ENCODE measurements at regions not wholly inside any gene's neighbourhood (a gene's known extent, or its start where the extent isn't known, plus 50 kb on each side); places are given as distances from the start of the nearest gene placed in this dataset.

DNA sequence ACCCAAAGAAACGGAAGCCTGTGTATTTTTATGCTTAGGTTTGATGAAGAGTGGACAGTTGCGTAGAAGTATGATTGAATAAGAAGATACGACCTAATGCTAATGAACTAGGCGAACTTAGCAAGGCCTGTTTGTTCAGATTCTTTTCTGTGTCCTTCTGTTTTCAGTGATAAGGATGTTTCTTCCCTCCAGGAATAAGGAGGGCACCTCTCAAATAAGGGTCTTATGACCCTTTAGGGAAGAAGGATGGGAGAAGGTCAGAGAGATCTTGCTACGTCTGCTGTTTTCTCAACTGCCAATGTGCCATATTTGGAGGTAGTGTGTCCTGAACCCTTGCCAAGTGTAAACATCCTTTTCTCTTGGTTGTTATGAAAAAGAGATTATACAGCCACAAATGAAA lies 524.8 kb downstream of the UTRN start:
- no peak overlapping the region for H3K4me3 ChIP-seq (ENCODE audit: low read depth, low read length)
- DNase-seq (ENCODE audit: low read depth) = no peak
- TF ChIP-seq CTCF (IDR thresholded peaks at IDR 0.05; ENCODE audit: insufficient read depth, low read depth, low read length) = no peak

DNA sequence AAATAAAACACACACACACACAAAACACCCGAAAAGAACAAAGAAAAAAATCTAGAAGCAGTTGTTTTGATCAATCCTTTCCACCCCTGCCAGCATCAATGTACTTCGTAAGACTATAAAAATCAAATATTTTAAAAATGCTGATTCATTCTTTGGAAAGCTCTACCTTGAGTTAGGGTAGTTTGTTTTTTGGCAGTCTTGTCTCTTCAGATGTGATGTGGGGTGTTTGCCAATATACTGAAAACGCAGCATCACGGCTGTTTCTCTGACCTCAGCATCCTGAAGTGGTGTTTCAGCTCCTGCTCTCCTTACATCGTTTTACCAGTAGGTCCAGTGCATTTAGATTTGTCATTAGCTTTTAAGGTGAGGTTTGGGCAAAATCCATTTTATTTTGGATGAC lies 526.0 kb downstream of the UTRN start:
- DNase-seq (ENCODE audit: low read depth) = no peak
- no peak overlapping the region for H3K4me3 ChIP-seq (ENCODE audit: low read depth, low read length)
- TF ChIP-seq CTCF (IDR thresholded peaks at IDR 0.05; ENCODE audit: insufficient read depth, low read depth, low read length) = no peak

DNA sequence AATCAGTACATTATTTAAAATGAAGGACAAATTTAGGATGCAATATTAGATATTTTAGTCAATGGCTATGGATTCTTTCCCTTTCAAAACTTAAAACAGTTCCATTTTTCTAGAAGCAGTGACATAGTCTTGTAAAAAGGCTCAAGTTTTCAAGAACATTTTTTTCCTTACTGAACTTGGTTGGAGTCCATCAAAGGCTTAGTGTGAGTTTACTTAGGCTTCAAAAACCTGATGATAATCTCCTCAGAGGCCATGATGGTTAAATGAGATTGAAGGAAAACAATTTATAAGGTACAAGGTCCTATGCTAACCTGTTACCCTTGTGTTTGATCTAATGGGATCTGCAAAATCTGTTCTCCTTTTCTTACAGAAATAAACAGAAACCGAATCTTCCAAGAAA lies 531.8 kb downstream of the UTRN start:
- DNase-seq (ENCODE audit: low read depth) = no peak
- no peak overlapping the region for H3K4me3 ChIP-seq (ENCODE audit: low read depth, low read length)
- no peak for TF ChIP-seq CTCF (IDR thresholded peaks at IDR 0.05; ENCODE audit: insufficient read depth, low read depth, low read length)

DNA sequence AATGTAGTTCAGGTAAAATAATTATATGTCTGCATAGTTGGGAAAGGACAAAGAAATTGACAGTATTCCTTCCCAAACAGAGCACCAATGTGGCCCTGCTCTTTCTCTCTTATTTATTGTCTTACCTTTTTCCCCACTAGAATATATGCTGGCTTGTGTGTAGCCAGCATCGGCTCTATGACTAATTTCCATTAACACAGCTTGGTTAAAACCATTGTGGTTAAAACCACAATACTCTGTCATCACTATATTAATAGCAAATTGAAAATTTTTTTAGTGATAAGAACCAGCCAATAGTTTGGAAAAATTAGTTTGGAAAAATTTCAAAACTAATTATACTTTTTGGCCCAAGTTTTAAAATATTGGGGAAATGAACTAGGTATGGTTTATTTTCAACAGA lies 535.1 kb downstream of the UTRN start:
- TF ChIP-seq CTCF (IDR thresholded peaks at IDR 0.05; ENCODE audit: insufficient read depth, low read depth, low read length) = no peak
- no peak for DNase-seq (ENCODE audit: low read depth)
- no peak overlapping the region for H3K4me3 ChIP-seq (ENCODE audit: low read depth, low read length)

GRCh38 chr6:144823131-144823530 lies 538.0 kb downstream of the UTRN start:
- TF ChIP-seq CTCF (IDR thresholded peaks at IDR 0.05; ENCODE audit: insufficient read depth, low read depth, low read length) = no peak
- DNase-seq (ENCODE audit: low read depth) = no peak
- no peak overlapping the region for H3K4me3 ChIP-seq (ENCODE audit: low read depth, low read length)

DNA sequence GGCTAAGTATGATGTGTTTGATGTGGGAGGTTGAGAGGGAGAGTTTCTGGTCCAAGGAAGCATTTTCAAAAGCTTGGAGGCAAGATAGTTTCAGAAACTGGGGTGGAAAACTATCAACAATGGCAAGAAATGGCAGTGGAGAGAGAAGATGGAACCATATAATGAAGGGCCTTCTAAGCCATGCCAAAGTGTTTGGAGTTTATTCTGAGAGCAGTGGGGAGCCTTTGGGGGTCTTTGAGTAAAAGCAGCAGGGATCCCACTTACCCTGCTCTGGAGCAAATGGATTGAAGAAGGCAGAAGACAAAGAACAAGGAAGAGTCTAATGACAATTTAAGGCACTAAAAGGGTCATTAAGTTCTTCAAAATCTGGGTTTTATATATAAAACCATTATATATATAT lies 538.9 kb downstream of the UTRN start:
- H3K4me3 ChIP-seq (ENCODE audit: low read depth, low read length) = no peak overlapping the region
- DNase-seq (ENCODE audit: low read depth) = no peak
- TF ChIP-seq CTCF (IDR thresholded peaks at IDR 0.05; ENCODE audit: insufficient read depth, low read depth, low read length) = no peak

GRCh38 chr6:144834426-144835038 lies 549.4 kb downstream of the UTRN start:
- no peak for DNase-seq (ENCODE audit: low read depth)
- H3K4me3 ChIP-seq (ENCODE audit: low read depth, low read length) = no peak overlapping the region
- no peak for TF ChIP-seq CTCF (IDR thresholded peaks at IDR 0.05; ENCODE audit: insufficient read depth, low read depth, low read length)

Data from fibroblast of villous mesenchyme (primary cell).